ENCODE measurements at regions not wholly inside any gene's neighbourhood (a gene's known extent, or its start where the extent isn't known, plus 50 kb on each side); places are given as distances from the start of the nearest gene placed in this dataset.
A peak's percentile ranks its signal among the peaks of the same experiment; 100 is the strongest.
"Not testable (repeated sequence)": the region's sequence is repeated elsewhere in the genome, so short reads cannot be mapped to it uniquely, and the experiment has no call there.

- peak; percentile 40 for DNase-seq
Observed at GRCh38 chr15:38002883-38003477, 68.5 kb downstream of the TMCO5A start.

- DNase-seq, result no peak
Observed at GRCh38 chr15:38004218-38004861, 69.9 kb downstream of the TMCO5A start.

GRCh38 chr15:38005953-38006808, 71.7 kb downstream of the TMCO5A start:
- DNase-seq, result no peak

DNA sequence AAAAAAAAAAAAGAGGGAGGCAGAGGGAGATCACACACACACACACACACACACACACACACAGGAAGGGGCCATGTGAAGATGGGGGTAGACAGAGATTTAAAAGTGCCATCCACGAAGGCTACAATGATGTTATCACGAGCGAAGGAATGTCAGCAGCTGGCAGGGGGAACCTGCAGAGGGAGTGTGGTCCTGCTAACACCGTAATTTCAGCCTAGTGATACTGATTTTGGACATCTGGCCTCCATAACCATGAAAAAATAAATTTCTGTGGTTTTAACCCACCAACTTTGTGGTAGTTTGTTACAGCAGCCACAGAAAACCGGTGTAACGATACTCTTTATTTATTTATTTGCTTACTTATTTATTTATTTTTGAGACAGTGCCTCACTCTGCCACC, 76.0 kb downstream of the TMCO5A start:
- no peak for DNase-seq

- DNase-seq, result no peak
Observed at GRCh38 chr15:38012894-38013293, 78.5 kb downstream of the TMCO5A start.

DNA sequence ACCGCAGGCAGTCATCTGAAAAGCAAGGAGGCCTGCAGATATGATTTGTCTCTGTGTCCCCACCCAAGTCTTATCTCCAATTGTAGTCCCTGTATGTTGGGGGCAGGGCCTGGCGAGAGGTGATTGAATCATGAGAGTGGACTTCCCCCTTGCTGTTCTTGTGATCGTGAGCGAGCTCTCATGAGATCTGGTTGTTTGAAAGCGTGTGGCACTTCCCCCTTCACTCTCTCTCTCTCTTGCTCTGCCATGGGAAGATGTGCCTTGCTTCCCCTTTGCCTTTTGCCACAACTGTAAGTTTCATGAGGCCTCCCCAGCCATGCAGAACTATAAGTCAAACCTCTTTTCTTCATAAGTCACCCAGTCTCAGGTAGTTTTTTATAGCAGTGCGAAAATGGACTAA, 83.3 kb downstream of the TMCO5A start:
- DNase-seq, result no peak

DNA sequence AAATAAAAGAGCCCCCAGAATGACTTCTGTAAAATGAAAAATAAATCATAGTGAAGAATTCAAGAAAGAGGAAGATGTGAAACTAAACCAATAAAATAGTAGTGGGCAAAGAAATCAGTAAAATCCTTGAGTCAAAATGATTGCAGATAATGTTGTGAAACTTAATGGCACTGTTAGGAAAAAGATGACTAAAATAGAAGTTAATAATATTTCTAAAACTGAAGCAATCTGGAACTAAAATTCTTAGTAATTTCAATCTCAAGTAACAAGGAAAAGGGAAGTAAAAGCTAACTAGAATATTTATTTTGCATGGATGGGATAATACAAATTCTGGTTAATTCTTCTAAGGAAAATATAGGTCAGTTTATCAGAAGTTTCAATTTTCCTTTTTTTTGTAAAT, 84.6 kb downstream of the TMCO5A start:
- no peak for DNase-seq

- no peak for DNase-seq
Observed at GRCh38 chr15:38021259-38021658, 86.8 kb downstream of the TMCO5A start.

DNA sequence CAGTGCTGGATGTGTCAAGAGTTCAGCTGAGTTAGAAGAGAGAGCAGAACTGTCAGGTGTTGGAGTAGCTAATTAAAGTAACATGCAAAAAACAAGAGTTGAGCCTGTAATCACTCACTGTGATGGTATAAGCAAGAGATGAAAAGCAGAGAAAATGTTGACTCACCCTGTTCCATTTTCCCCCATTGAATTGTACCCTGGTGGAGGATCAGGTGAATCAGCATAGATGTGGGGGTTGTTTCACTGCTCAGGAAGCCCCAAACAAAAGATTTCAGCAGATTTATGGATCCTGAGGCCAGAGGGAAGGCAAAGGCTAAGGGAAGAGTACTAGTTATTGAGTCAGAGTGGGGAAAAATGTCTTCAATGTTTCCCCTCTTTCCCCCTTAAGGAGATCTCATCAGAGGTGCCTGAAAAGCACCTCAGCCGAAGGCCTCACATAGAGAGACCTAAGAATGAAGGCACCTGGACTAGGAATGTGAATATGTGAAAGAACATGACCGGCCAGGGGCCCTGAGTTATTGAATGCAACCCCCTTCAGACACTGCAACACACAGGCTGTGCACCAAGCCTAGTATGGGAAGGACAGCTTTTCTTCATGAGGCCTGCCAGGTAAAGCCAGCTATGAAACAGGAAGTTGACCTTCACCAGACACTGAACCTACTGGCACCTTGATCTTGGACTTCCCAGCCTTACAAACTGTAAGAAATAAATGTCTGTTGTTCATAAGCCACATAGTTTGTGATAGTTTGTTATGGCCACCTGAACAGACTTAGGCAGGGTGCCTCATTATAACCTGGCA, 90.1 kb downstream of the TMCO5A start:
- no peak for DNase-seq

DNA sequence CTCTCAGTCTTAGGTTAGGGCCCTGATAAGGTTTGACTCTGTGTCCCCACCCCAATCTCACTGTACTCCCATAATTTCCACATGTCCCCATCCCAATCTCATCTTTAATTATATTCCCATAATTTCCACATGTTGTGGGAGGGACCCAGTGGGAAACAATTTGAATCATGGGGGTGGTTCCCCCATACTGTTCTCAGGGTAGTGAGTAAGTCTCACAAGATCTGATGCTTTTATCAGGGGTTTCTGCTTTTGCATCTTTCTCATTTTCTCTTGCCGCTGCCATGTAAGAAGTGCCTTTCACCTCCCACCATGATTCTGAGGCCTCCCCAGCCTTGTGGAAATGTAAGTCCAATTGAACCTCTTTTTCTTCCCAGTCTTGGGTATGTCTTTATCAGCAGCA, 91.2 kb downstream of the TMCO5A start:
- DNase-seq, result not testable (repeated sequence)

DNA sequence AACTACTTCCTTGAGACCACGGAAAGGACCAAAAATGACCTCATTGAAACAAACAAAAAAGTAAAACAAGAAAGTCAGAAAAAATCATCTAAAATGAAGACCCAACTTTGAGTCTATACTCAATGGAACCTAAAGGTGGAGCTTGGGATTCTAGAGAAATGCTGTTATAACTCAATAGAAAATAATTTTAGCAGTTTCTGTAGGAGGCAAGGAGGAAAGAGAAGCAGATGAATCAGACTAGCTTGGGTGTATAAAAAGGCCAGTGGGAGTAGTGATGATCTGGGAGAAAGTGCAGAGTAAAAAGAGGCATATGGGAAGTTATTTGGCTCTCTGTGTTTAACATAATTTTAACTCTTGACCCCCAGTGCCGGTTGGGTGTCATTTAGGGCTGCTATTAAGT, 94.4 kb downstream of the TMCO5A start:
- no peak for DNase-seq

DNA sequence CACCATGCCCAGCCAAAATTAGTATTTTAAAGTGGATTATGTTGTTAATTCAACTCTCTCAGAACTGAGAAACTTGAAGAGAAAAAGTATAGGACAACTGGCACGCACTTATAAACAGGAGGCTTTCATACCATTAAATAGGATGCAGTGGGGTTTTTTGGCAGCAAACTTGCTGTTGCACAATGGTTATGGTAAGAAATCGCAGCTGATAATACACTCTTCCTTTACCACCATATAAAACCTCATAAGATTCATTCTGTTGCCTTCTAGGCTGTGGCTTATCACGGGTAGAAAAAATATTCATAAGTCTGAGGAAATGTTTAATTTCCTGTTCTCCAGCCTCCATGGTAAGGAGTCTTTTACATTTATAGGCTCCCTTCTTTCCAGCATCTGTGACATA, 95.3 kb downstream of the TMCO5A start:
- no peak for DNase-seq

DNA sequence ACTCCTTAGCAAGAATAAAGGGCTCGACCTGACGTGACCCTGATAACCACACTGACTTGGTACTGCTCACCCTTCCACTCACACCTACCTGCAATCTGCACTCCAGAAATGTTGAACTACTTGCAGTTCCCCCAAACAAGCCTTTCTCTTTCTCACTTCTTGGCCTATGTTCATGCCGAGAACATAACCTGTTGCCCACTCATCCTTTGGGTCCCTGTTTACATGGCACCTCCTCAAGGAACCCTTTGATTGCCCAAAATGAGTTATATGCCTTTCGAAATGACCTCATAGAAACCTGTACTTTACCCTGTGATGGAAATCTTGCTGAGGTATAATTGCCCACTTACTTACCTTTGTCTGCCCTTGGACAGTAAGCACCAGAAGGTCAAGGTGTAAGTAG, 96.2 kb downstream of the TMCO5A start:
- DNase-seq, result no peak

- no peak for DNase-seq
Observed at GRCh38 chr15:38035701-38036100, 101.3 kb downstream of the TMCO5A start.

DNA sequence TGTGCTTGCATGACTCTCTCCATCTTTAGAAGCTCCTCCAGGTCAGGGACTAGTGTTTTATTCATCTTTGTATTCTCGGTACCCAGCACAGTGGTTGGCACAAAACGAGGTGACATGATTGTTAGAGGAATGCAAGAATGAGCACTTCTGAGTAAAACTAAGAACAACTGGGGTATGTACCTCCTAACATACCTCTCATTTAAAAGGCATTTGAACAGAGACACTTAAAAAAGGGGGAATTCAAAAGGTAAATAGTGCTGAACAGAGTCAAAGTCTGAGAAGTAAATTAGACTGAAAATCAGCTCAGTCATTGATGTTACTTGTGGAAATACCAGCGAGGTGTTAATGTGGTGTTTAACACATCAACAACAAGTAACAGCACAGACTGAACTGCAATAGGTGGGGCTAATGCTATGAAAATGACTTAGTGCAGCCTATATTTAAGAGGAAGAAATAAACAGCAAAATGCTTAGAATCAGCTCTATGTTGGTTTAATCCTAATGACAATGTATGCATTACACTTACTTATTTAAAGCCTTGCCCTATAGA, 102.4 kb downstream of the TMCO5A start:
- DNase-seq, result no peak

- DNase-seq, result no peak
Observed at GRCh38 chr15:38038659-38039442, 104.4 kb downstream of the TMCO5A start.

- no peak for DNase-seq
Observed at GRCh38 chr15:38040615-38041014, 106.2 kb downstream of the TMCO5A start.

DNA sequence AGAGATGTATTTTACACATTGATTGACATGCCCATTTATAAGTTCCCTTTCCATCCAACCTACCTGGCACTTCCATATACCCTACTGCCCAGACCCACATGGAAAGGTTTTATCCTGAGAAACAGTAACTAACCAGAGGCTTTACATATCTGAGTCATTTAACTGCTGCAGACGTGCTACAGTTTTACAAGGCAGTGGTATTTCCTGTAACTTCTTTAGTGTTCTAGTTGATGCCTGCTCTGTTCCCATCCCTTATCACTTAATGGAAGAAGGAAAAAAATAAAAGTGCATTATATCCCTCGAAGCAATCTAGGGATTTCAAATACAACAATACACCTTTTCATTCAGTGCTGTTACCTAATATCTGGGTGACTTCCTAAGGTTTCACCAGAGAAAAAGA, 107.1 kb downstream of the TMCO5A start:
- no peak for DNase-seq

DNA sequence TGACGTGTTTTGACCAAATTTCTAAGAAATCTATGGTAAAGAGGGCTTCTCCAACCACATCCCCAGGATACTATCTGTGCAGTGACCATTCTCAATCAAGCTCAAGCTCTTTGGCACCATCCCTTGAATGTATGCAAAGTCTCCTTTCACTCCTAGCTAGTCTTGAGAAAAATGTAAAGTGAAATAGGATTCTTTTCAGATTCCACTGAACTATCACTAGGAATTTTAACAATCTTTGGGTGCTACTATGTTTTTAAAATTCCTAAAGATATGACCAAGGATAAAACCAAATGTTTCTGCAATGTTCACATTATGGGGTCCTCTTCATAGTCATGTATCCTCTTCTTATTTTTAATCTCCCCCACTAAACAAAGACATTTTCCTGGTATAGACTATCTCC, 107.8 kb downstream of the TMCO5A start:
- DNase-seq, result no peak

DNA sequence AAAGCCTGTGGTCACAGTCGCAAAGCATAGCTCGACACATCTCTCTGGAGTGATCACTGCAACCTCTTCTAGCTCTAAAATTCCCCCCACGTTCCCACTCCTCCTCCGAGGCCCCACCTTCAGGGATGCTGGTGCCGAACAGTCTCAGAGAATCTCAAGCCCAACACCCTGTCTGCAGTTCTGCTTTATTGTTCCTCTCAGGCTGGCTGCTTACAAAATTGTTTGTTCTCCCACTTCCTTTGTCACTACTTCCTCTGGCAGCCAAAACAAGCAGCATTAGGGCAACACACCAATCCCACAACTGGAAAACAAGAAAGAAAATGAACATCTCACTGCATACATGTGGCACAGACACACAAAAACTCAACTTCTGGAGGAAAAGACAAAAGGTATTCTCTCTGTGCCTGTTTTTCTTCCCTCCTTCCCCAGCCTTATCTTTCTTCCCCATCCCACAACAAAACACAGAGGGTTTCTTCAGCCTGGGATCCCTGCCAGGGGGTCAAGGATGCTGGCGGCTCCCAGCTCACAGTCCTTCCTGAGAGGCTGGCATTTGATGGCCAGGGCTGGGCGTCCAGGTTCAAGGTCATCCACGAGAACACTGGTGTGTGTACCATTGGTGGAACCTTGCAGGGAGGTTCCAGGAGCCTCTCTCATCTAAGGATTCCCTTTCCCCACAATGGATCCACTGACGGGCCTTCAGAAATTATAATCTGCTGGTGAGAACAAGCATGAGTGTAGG, 108.4 kb downstream of the TMCO5A start:
- DNase-seq, result no peak
